K562 (cell line): ENCODE measurements at regions not wholly inside any gene's neighbourhood (a gene's known extent, or its start where the extent isn't known, plus 50 kb on each side); places are given as distances from the start of the nearest gene placed in this dataset.

Experiments used
- ATAC-seq: fragments of 200-7000 bp; cut with Tn5 transposase; 3 replicates; pipeline ENCODE4 v1.9.1; 2020; ENCODE audit warnings: moderate library complexity
- BruUV-seq: library from RNA; stranded (reverse); fragments of 400-500 nt; replicated peaks from 2 replicates; lab custom pipeline; 2021; lab: Mats Ljungman, UMichigan
- CTCF ChIA-PET: fragments of 300-600 bp; formaldehyde crosslinking; extraction: SDS; loops from one replicate; lab custom pipeline; 2021; ENCODE audit warnings: low intra/inter-chr PET ratio; lab: Yijun Ruan, JAX
- POLR2A ChIA-PET: fragments of 300-600, 350-650 bp; sonication (Branson Sonifier 250); formaldehyde crosslinking; extraction: SDS; loops from one replicate; lab custom pipeline; 2021; ENCODE audit warnings: antibody characterized with exemption, inconsistent platforms; lab: Yijun Ruan, JAX
- DNase-seq, 4 experiments: peaks; one replicate each; pipeline versions ENCODE4 v3.0.0 to v3.0.0-alpha.2; 2011 to 2018; ENCODE audit warnings: low spot score in 3 of 4, mixed read lengths in 3 of 4; ENCODE audit errors: extremely low read depth in 1 of 4
- FAIRE-seq: peaks from 2 replicates; lab custom pipeline; 2011; peaks lifted over from hg19 to GRCh38; lab: Jason Lieb, UNC
- H2AFZ ChIP-seq: 2 replicates; pipeline ENCODE4 v1.6.0; 2011; ENCODE audit warnings: low read depth, low read length, control low read depth, inconsistent platforms
- H3K27ac ChIP-seq: fragments of 200-600 bp; 3 replicates; pipeline ENCODE4 v1.8.0; 2011; ENCODE audit warnings: low read depth, mild to moderate bottlenecking, control low read depth, inconsistent platforms, low read length, moderate library complexity, mixed read lengths; ENCODE audit errors: extremely low read depth
- H3K27me3 ChIP-seq, 2 experiments: fragments of 300-600 bp in 1 of 2; 2 replicates in 1 of 2; 3 replicates in 1 of 2; pipeline versions ENCODE4 v1.6.0 to v1.8.0; 2011; ENCODE audit warnings: inconsistent platforms in 2 of 2, low read length in 2 of 2, mild to moderate bottlenecking in 1 of 2, mixed read lengths in 1 of 2, moderate library complexity in 1 of 2; ENCODE audit not compliant: control insufficient read depth in 2 of 2, insufficient read depth in 2 of 2
- H3K36me3 ChIP-seq: fragments of 300-600 bp; 3 replicates; pipeline ENCODE4 v1.8.0; 2011; ENCODE audit warnings: mild to moderate bottlenecking, low read length, inconsistent platforms; ENCODE audit not compliant: control insufficient read depth, insufficient read depth
- H3K4me1 ChIP-seq, 2 experiments: fragments of 200-600 bp in 1 of 2; replicated peaks in 1 of 2; 2 replicates in 1 of 2; 3 replicates in 1 of 2; pipeline versions ENCODE4 v1.5.1 to v1.8.0; 2011; ENCODE audit warnings: inconsistent platforms in 2 of 2, low read length in 2 of 2, mild to moderate bottlenecking in 1 of 2, mixed read lengths in 1 of 2, moderate library complexity in 1 of 2; ENCODE audit not compliant: control insufficient read depth in 2 of 2, insufficient read depth in 2 of 2
- H3K4me2 ChIP-seq: 2 replicates; pipeline ENCODE4 v1.6.1; 2011; ENCODE audit warnings: low read length, control low read depth, inconsistent platforms, mixed read lengths; ENCODE audit not compliant: insufficient read depth
- H3K4me3 ChIP-seq: fragments of 200-600 bp; sonication (generic), shearing (Covaris generic); 2 replicates; pipeline ENCODE4 v1.5.1; 2016; ENCODE audit warnings: control low read depth, inconsistent platforms
- H3K79me2 ChIP-seq: fragments of 200-600 bp; 3 replicates; pipeline ENCODE4 v1.8.0; 2011; ENCODE audit warnings: low read length, inconsistent platforms; ENCODE audit not compliant: control insufficient read depth, insufficient read depth
- H3K9ac ChIP-seq, 2 experiments: 2 replicates each; pipeline versions ENCODE4 v1.6.0 to v1.6.1; 2011; ENCODE audit warnings: low read depth in 2 of 2, low read length in 2 of 2, control low read depth in 1 of 2, inconsistent platforms in 1 of 2, mild to moderate bottlenecking in 1 of 2, mixed read lengths in 1 of 2; ENCODE audit not compliant: insufficient read depth in 1 of 2
- H3K9me1 ChIP-seq: one replicate; pipeline ENCODE4 v1.6.0; 2011; ENCODE audit warnings: inconsistent platforms, mild to moderate bottlenecking, low read length, moderate library complexity; ENCODE audit not compliant: control insufficient read depth, insufficient read depth
- H3K9me3 ChIP-seq: replicated peaks from 2 replicates; pipeline ENCODE4 v1.5.1; 2011; ENCODE audit warnings: low read depth, low read length, inconsistent platforms; ENCODE audit not compliant: control insufficient read depth, insufficient read depth
- H4K20me1 ChIP-seq: replicated peaks from 2 replicates; pipeline ENCODE4 v1.6.1; 2011; ENCODE audit warnings: low read length, inconsistent platforms, mixed read lengths; ENCODE audit not compliant: control insufficient read depth, insufficient read depth
- HEY1 ChIP-seq: fragments of 250-450 bp; sonication (Bioruptor Pico); IDR thresholded peaks from 2 replicates; pipeline ENCODE4 v1.5.0; 2020; ENCODE audit warnings: mild to moderate bottlenecking, moderate library complexity, borderline replicate concordance
- HMGXB4 ChIP-seq: sonication (generic); formaldehyde crosslinking; IDR thresholded peaks from 2 replicates; pipeline ENCODE4 v1.8.1; 2023; ENCODE audit warnings: mild to moderate bottlenecking, missing genetic modification reagents
- MAFF ChIP-seq: IDR thresholded peaks from 2 replicates; pipeline ENCODE4 v1.6.1; 2012; ENCODE audit warnings: low read length, improper control_type of control experiment
- MAZ ChIP-seq, 2 experiments: fragments of 450-650 bp in 1 of 2; sonication (generic) in 1 of 2; formaldehyde crosslinking; IDR thresholded peaks in 1 of 2; conservative IDR thresholded peaks in 1 of 2; 2 replicates each; pipeline versions ENCODE4 v1.4.0 to v1.5.0; 2020; ENCODE audit warnings: mild to moderate bottlenecking in 1 of 2, missing genetic modification reagents in 1 of 2
- NUFIP1 ChIP-seq: fragments of 450-650 bp; IDR thresholded peaks from 2 replicates; pipeline ENCODE4 v1.6.1; 2018; ENCODE audit not compliant: partially characterized antibody
- POLR2AphosphoS2 ChIP-seq: IDR thresholded peaks from 2 replicates; pipeline ENCODE4 v1.6.1; 2012; ENCODE audit warnings: low read length, improper control_type of control experiment
- SMAD3 ChIP-seq: fragments of 450-650 bp; formaldehyde crosslinking; conservative IDR thresholded peaks from 2 replicates; pipeline ENCODE4 v1.4.0; 2020; ENCODE audit warnings: mild to moderate bottlenecking
- STAG1 ChIP-seq: sonication (generic); formaldehyde crosslinking; IDR thresholded peaks from 2 replicates; pipeline ENCODE4 v1.5.0; 2020; ENCODE audit warnings: missing genetic modification reagents, borderline replicate concordance
- ZNF316 ChIP-seq: fragments of 450-650 bp; IDR thresholded peaks from 2 replicates; pipeline ENCODE4 v1.6.1; 2016
- ZNF696 ChIP-seq: fragments of 250-450 bp; sonication (Bioruptor Pico); conservative IDR thresholded peaks from 2 replicates; pipeline ENCODE4 v1.4.0; 2020; ENCODE audit warnings: mild to moderate bottlenecking, moderate library complexity
- WGBS: fragments of 100-300 bp; shearing (Covaris generic); methylation state at CpG from one replicate; pipeline ENCODE4 v1.1.6; 2016; ENCODE audit warnings: low coverage, mixed read lengths; ENCODE audit not compliant: insufficient coverage; ENCODE audit errors: missing lambda C conversion rate; 5-methylcytosine and 5-hydroxymethylcytosine counted together
- in situ Hi-C: fragments of 300-500 bp; cut with MboI; formaldehyde crosslinking; loops from 4 replicates; pipeline ENCODE4 v1.15.0; 2018; ENCODE audit warnings: inconsistent platforms, mixed read lengths
- intact Hi-C: fragments of 100-400 bp; cut with micrococcal nuclease; formaldehyde crosslinking; loops from 2 replicates; pipeline ENCODE4 v1.14.2; 2022

- H2AFZ ChIP-seq: no peak overlapping the region
- intact Hi-C loops: no loop called here
- ChIA-PET CTCF (no interaction called here), POLR2A (no interaction called here)
- no TSS peak for BruUV-seq
- no peaks in the 10 kb centered on the region for H3K9me1 ChIP-seq
- H3K79me2 ChIP-seq: no peaks in the 10 kb centered on the region
- no peak overlapping the region for H3K4me3 ChIP-seq
- no peaks in the 10 kb centered on the region for H3K9me3 ChIP-seq
- DNase-seq (no peak), ATAC-seq (no peak), FAIRE-seq (no peak)
- H3K27me3 ChIP-seq: no peaks in the 10 kb centered on the region
- no peak overlapping the region for H3K4me2 ChIP-seq
- no peaks in the 10 kb centered on the region for H3K4me1 ChIP-seq
- WGBS: 0% methylated on average over 1 of the region's 1 CpG
- H4K20me1 ChIP-seq: no peaks in the 10 kb centered on the region
- in situ Hi-C loops: no loop called here
- TF ChIP-seq POLR2AphosphoS2 (no peak), HMGXB4 (no peak), SMAD3 (CRISPR knock-in tag) (no peak), MAZ (CRISPR knock-in tag; conservative IDR thresholded peaks at IDR 0.05 in 1 of 2, IDR thresholded peaks at IDR 0.05 in 1 of 2) (no peak), NUFIP1 (no peak), STAG1 (CRISPR knock-in tag) (no peak), ZNF696 (no peak), ZNF316 (peak; percentile 36), MAFF (peak; percentile 20), HEY1 (CRISPR knock-in tag) (no peak)
- no peak overlapping the region for H3K27ac ChIP-seq
- no peak overlapping the region for H3K9ac ChIP-seq
- H3K36me3 ChIP-seq: no peaks in the 10 kb centered on the region
These were observed 640.2 kb upstream of the LUZP2 start for GRCh38 chr11:23856654-23857053.
